ENCODE measurements at regions not wholly inside any gene's neighbourhood (a gene's known extent, or its start where the extent isn't known, plus 50 kb on each side); places are given as distances from the start of the nearest gene placed in this dataset.

- H3K36me3 ChIP-seq (ENCODE audit: low read depth, low read length), result no peaks in the 10 kb centered on the region
- no peaks in the 10 kb centered on the region for H3K9me2 ChIP-seq (replicated peaks; ENCODE audit: low read length)
- no peaks in the 10 kb centered on the region for H4K20me1 ChIP-seq (ENCODE audit: low read length)
- no peak overlapping the region for H3K9ac ChIP-seq (ENCODE audit: low read length)
- H3K4me3 ChIP-seq (ENCODE audit: low read length), result no peak overlapping the region
- H3K4me2 ChIP-seq (ENCODE audit: low read length), result no peak overlapping the region
- H3K9me3 ChIP-seq (ENCODE audit: low read length), result no peaks in the 10 kb centered on the region
- intact Hi-C loops (cut with micrococcal nuclease), result no loop called here
- no peak overlapping the region for H2AFZ ChIP-seq (ENCODE audit: low read length)
- no peak for DNase-seq
- POLR2A ChIA-PET (ENCODE audit: unreplicated experiment), result no interaction called here
- TF ChIP-seq EZH2phosphoT487 (IDR thresholded peaks at IDR 0.05; ENCODE audit: borderline replicate concordance, low read length) (no peak), EZH2 (IDR thresholded peaks at IDR 0.05; ENCODE audit: low read length, unreplicated experiment) (no peak), CTCF (conservative IDR thresholded peaks at IDR 0.05; ENCODE audit: low read depth, low read length) (no peak)
- H3K4me1 ChIP-seq (ENCODE audit: insufficient read depth, low read length), result no peaks in the 10 kb centered on the region
- H3F3A ChIP-seq (ENCODE audit: low read length, unreplicated experiment), result no peaks in the 10 kb centered on the region
- no peak overlapping the region for H3K27ac ChIP-seq (ENCODE audit: low read length)
- BruUV-seq (replicated peaks), result no TSS peak
- CTCF ChIA-PET, result no interaction called here
- ATAC-seq, result no peak
- no peaks in the 10 kb centered on the region for H3K27me3 ChIP-seq (ENCODE audit: low read length)
- H3K79me2 ChIP-seq (ENCODE audit: low read length), result no peaks in the 10 kb centered on the region
Observed at GRCh38 chr2:105496271-105496670, 97.4 kb upstream of the FHL2 start.

- Histone ChIP-seq H3K27me3 (ENCODE audit: low read length) (no peaks in the 10 kb centered on the region), H3K4me3 (ENCODE audit: low read length) (no peak overlapping the region), H3K9me2 (replicated peaks; ENCODE audit: low read length) (no peaks in the 10 kb centered on the region), H3K9me3 (ENCODE audit: low read length) (no peaks in the 10 kb centered on the region), H3K79me2 (ENCODE audit: low read length) (no peaks in the 10 kb centered on the region), H3F3A (ENCODE audit: low read length, unreplicated experiment) (no peaks in the 10 kb centered on the region), H3K27ac (ENCODE audit: low read length) (no peak overlapping the region), H2AFZ (ENCODE audit: low read length) (no peak overlapping the region), H3K9ac (ENCODE audit: low read length) (no peak overlapping the region), H4K20me1 (ENCODE audit: low read length) (no peaks in the 10 kb centered on the region), H3K4me1 (ENCODE audit: insufficient read depth, low read length) (no peaks in the 10 kb centered on the region), H3K4me2 (ENCODE audit: low read length) (no peak overlapping the region), H3K36me3 (ENCODE audit: low read depth, low read length) (no peaks in the 10 kb centered on the region)
- intact Hi-C loops (cut with micrococcal nuclease), result no loop called here
- no peak for ATAC-seq
- DNase-seq, result no peak
- no TSS peak for BruUV-seq (replicated peaks)
- ChIA-PET CTCF (no interaction called here), POLR2A (ENCODE audit: unreplicated experiment) (no interaction called here)
- TF ChIP-seq EZH2 (IDR thresholded peaks at IDR 0.05; ENCODE audit: low read length, unreplicated experiment), result no peak
- no peak for TF ChIP-seq CTCF (conservative IDR thresholded peaks at IDR 0.05; ENCODE audit: low read depth, low read length)
- no peak for TF ChIP-seq EZH2phosphoT487 (IDR thresholded peaks at IDR 0.05; ENCODE audit: borderline replicate concordance, low read length)
Observed at GRCh38 chr2:105494683-105495425, 96.0 kb upstream of the FHL2 start.

- no peak for ATAC-seq
- Histone ChIP-seq H3K4me1 (ENCODE audit: insufficient read depth, low read length) (no peaks in the 10 kb centered on the region), H3K9me2 (replicated peaks; ENCODE audit: low read length) (no peaks in the 10 kb centered on the region), H3K4me2 (ENCODE audit: low read length) (no peak overlapping the region), H3K36me3 (ENCODE audit: low read depth, low read length) (no peaks in the 10 kb centered on the region), H3K9me3 (ENCODE audit: low read length) (no peaks in the 10 kb centered on the region), H3K27me3 (ENCODE audit: low read length) (no peaks in the 10 kb centered on the region), H3F3A (ENCODE audit: low read length, unreplicated experiment) (no peaks in the 10 kb centered on the region), H2AFZ (ENCODE audit: low read length) (no peak overlapping the region), H3K9ac (ENCODE audit: low read length) (no peak overlapping the region), H4K20me1 (ENCODE audit: low read length) (no peaks in the 10 kb centered on the region), H3K4me3 (ENCODE audit: low read length) (no peak overlapping the region), H3K79me2 (ENCODE audit: low read length) (no peaks in the 10 kb centered on the region), H3K27ac (ENCODE audit: low read length) (no peak overlapping the region)
- no peak for DNase-seq
- ChIA-PET CTCF (no interaction called here), POLR2A (ENCODE audit: unreplicated experiment) (no interaction called here)
- TF ChIP-seq CTCF (conservative IDR thresholded peaks at IDR 0.05; ENCODE audit: low read depth, low read length), result no peak
- TF ChIP-seq EZH2phosphoT487 (IDR thresholded peaks at IDR 0.05; ENCODE audit: borderline replicate concordance, low read length), result no peak
- no peak for TF ChIP-seq EZH2 (IDR thresholded peaks at IDR 0.05; ENCODE audit: low read length, unreplicated experiment)
- intact Hi-C loops (cut with micrococcal nuclease), result no loop called here
- BruUV-seq (replicated peaks), result no TSS peak
Observed at GRCh38 chr2:105490956-105491355, 92.1 kb upstream of the FHL2 start.

All from PC-3 (cell line).